Gastrocnemius medialis (tissue), 4 donors: ENCODE measurements at regions not wholly inside any gene's neighbourhood (a gene's known extent, or its start where the extent isn't known, plus 50 kb on each side); places are given as distances from the start of the nearest gene placed in this dataset.

Experiments
- ATAC-seq, 2 donors: fragments of 150-250 bp; one replicate each; pipeline ENCODE4 v1.9.1; 2016
- DNase-seq, 2 donors: peaks; one replicate each; pipeline ENCODE4 v3.0.0-alpha.2; 2019
- H3K27ac ChIP-seq, 4 donors: fragments of 200-600 bp; sonication (generic); 1 replicate in 1 of 4; 2 replicates in 3 of 4; pipeline ENCODE4 v1.5.1; 2016 to 2018; ENCODE audit warnings: mild to moderate bottlenecking in 2 of 4, moderate library complexity in 1 of 4
- H3K27me3 ChIP-seq, 3 donors: fragments of 200-600 bp; sonication (generic) in 2 of 3; 1 replicate in 1 of 3; 2 replicates in 2 of 3; pipeline versions ENCODE4 v1.5.1 to v1.6.0; 2016 to 2019; ENCODE audit warnings: mild to moderate bottlenecking in 1 of 3, moderate library complexity in 1 of 3
- H3K36me3 ChIP-seq, 2 donors: fragments of 200-600 bp; sonication (generic) in 1 of 2; one replicate each; pipeline ENCODE4 v1.5.1; 2017 to 2018
- H3K4me1 ChIP-seq, 2 donors: fragments of 200-600 bp; sonication (generic) in 1 of 2; one replicate each; pipeline ENCODE4 v1.5.1; 2016 to 2017; ENCODE audit warnings: mild to moderate bottlenecking in 2 of 2
- H3K4me3 ChIP-seq, 4 donors: fragments of 200-600 bp; sonication (generic) in 3 of 4; 1 replicate in 1 of 4; 2 replicates in 3 of 4; pipeline ENCODE4 v1.5.1; 2016 to 2019; ENCODE audit warnings: mild to moderate bottlenecking in 2 of 4
- H3K9me3 ChIP-seq, 3 donors: fragments of 200-600 bp; sonication (generic) in 2 of 3; 1 replicate in 1 of 3; 2 replicates in 2 of 3; pipeline ENCODE4 v1.5.1; 2016 to 2019
- POLR2A ChIP-seq, 2 donors: fragments of 450-650 bp; IDR thresholded peaks; one replicate each; pipeline ENCODE4 v1.6.1; 2017; ENCODE audit warnings: antibody characterized with exemption in 2 of 2, mild to moderate bottlenecking in 2 of 2, moderate library complexity in 2 of 2
- in situ Hi-C, 4 donors: fragments of 200-750 bp; cut with MboI; loops; one replicate each; pipeline versions ENCODE4 v1.15.0 to v1.8.0; 2017; ENCODE audit warnings: low sequenced_read_pairs in 4 of 4
- intact Hi-C: fragments of 100-400 bp; cut with DNase I; formaldehyde crosslinking; loops from one replicate; pipeline ENCODE4 v1.15.1; 2023; ENCODE audit warnings: low total_unique reads
- TF ChIP-seq, protein P1 (sequence below), 5 experiments: fragments of 450-650 bp in 3 of 5; fragments of 200-600 bp in 2 of 5; sonication (generic) in 2 of 5; IDR thresholded peaks in 4 of 5; conservative IDR thresholded peaks in 1 of 5; 1 replicate in 4 of 5; 2 replicates in 1 of 5; pipeline ENCODE4 v1.5.1; 2016 to 2019; ENCODE audit warnings: antibody characterized with exemption in 5 of 5, mild to moderate bottlenecking in 3 of 5, moderate library complexity in 3 of 5

DNA sequence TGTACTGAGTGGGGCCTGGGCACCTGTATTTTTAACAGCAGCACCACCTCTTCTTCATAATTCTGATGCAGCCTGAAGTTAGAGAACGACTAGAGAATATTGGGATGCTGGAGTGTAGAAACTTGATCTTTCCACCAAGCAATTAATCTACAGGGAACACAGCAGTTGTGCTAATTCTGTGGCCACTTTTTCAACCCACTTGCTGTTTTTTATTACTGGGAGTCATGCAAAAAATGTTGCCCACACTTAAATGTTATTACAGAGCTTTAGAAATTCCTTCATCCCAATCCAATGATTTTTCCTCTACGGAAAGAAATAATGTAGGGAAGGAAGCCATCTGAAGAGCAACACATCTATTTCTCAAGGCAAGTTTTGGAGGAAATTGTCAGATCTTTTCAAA lies 190.9 kb upstream of the TUT7 start:
- in situ Hi-C loops, result no loop called here
- no peak for TF ChIP-seq POLR2A (IDR thresholded peaks at IDR 0.05)
- TF ChIP-seq, protein P1, sequence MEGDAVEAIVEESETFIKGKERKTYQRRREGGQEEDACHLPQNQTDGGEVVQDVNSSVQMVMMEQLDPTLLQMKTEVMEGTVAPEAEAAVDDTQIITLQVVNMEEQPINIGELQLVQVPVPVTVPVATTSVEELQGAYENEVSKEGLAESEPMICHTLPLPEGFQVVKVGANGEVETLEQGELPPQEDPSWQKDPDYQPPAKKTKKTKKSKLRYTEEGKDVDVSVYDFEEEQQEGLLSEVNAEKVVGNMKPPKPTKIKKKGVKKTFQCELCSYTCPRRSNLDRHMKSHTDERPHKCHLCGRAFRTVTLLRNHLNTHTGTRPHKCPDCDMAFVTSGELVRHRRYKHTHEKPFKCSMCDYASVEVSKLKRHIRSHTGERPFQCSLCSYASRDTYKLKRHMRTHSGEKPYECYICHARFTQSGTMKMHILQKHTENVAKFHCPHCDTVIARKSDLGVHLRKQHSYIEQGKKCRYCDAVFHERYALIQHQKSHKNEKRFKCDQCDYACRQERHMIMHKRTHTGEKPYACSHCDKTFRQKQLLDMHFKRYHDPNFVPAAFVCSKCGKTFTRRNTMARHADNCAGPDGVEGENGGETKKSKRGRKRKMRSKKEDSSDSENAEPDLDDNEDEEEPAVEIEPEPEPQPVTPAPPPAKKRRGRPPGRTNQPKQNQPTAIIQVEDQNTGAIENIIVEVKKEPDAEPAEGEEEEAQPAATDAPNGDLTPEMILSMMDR (IDR thresholded peaks at IDR 0.05 in 4 of 5, conservative IDR thresholded peaks at IDR 0.05 in 1 of 5), result no peak

DNA sequence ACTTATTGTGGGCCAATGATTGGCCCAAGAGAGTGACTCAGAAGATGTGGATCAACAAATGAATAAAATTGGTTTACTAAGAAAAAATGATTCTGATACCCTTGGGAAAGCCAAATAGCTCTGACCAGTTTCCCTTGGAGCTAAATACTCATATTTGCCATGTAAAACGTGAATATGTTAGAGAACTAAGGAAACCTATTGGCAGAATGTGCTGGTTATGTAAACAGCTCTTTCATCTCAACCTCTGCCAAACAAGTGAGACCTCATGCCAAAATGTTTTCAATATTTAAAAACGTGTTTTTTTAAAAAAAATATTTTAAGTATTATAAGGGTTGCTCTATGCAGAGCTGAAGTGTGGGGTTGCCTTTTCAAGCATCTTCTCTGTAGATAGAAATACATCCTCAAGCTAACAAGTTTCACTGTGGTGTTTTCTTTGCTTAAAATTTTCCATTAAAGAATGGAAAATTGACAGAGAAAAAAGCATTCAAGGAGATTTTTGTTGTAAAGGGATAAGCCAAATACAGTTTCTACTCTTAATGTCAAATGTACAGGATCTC lies 186.9 kb upstream of the TUT7 start:
- peaks cover 2 to 4% of the 10 kb centered on the region in 2 donors for H3K4me1 ChIP-seq
- H3K36me3 ChIP-seq, result no peaks in the 10 kb centered on the region
- no peaks in the 10 kb centered on the region for H3K9me3 ChIP-seq
- no peak overlapping the region for H3K4me3 ChIP-seq
- in situ Hi-C loops, result no loop called here
- intact Hi-C loops, result no loop called here
- H3K27ac ChIP-seq, result no peak overlapping the region
- no peaks in the 10 kb centered on the region for H3K27me3 ChIP-seq
- ATAC-seq (no peak), DNase-seq (no peak)
- TF ChIP-seq, protein P1 (IDR thresholded peaks at IDR 0.05 in 4 of 5, conservative IDR thresholded peaks at IDR 0.05 in 1 of 5), result no peak
- no peak for TF ChIP-seq POLR2A (IDR thresholded peaks at IDR 0.05)

More for the DNA sequence above, 190.9 kb upstream of the TUT7 start:
- no peaks in the 10 kb centered on the region for H3K36me3 ChIP-seq
- ATAC-seq, result no peak
- H3K4me1 ChIP-seq, result peaks cover 8 to 17% of the 10 kb centered on the region in 2 donors
- H3K27me3 ChIP-seq, result no peaks in the 10 kb centered on the region
- no peak overlapping the region for H3K4me3 ChIP-seq
- intact Hi-C loops, result loop anchor here (5.0 kb wide), 1 partner anchor 187 kb away; no protein-coding TSS in a partner anchor
- no peak for DNase-seq
- no peak overlapping the region for H3K27ac ChIP-seq
- no peaks in the 10 kb centered on the region for H3K9me3 ChIP-seq

DNA sequence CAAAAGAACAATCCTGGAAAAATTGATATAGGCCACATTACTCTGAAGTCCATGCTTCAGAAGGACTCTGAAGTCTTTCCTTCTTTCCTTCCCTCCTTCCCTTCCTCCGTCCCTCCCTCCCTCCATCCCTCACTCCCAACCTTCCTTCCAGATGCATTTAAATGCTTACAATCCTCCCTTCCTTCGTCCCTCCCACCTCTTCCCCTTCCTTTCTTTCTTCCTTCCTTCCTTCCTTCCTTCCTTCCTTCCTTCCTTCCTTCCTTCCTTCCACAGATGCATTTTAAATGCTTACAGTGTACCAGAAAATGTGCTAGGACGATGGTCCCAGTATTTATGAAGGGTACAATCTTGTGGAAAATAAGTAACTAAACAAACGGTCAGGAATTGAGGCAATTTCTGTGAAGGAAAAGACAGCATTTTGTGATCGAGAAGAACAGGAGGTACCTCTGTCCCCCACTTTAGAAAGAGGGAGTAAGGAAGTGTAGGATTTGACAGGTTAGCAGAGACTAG lies 181.3 kb upstream of the TUT7 start:
- Histone ChIP-seq H3K4me3 (no peak overlapping the region), H3K27ac (peak overlapping the region in 1 of 4 donors; percentile 46), H3K4me1 (no peaks in the 10 kb centered on the region), H3K36me3 (no peaks in the 10 kb centered on the region), H3K9me3 (no peaks in the 10 kb centered on the region), H3K27me3 (no peaks in the 10 kb centered on the region)
- TF ChIP-seq POLR2A (IDR thresholded peaks at IDR 0.05), result no peak
- TF ChIP-seq, protein P1 (IDR thresholded peaks at IDR 0.05 in 4 of 5, conservative IDR thresholded peaks at IDR 0.05 in 1 of 5), result no peak
- ATAC-seq (no peak), DNase-seq (no peak)
- intact Hi-C loops, result no loop called here
- in situ Hi-C loops, result no loop called here

DNA sequence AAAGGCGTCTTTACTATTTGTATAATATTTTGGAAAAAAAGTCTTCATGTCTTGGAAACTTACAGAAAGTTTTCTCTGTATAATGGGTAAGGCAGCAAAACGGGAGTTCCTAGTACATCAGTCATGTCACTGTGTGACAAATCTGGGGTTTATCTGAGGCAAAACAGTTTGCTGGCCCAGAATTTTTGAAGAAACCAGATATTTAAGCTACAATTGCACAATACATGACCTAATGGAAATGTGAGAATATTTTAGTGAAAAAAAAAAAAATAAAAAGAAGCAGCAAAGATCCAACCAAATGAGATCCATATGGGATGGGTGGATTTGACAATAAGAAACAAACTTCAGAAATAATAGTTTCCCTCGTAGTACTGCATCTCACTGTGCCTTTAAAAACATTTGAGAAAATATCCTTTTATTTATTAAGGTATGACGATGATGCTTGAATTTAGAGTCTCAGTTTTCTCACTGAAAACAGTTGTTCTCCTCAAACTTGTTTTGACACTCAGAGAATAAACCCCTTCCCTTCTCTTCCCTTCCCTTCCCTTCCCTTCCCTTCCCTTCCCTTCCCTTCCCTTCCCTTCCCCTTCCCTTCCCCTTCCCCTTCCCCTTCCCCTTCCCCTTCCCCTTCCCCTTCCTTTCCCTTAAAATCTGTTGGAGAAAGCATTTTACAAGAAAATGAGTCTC lies 180.5 kb upstream of the TUT7 start:
- Histone ChIP-seq H3K4me1 (no peaks in the 10 kb centered on the region), H3K27me3 (no peaks in the 10 kb centered on the region), H3K9me3 (no peaks in the 10 kb centered on the region), H3K4me3 (no peak overlapping the region), H3K36me3 (no peaks in the 10 kb centered on the region), H3K27ac (peak overlapping the region in 3 of 4 donors; percentile 18 to 46 (median 45))
- DNase-seq, result no peak
- in situ Hi-C loops (no loop called here), intact Hi-C loops (no loop called here)
- no peak for TF ChIP-seq POLR2A (IDR thresholded peaks at IDR 0.05)
- TF ChIP-seq, protein P1 (IDR thresholded peaks at IDR 0.05 in 4 of 5, conservative IDR thresholded peaks at IDR 0.05 in 1 of 5), result no peak
- peak; percentile 70 to 73 for ATAC-seq
